ENCODE measurements at regions not wholly inside any gene's neighbourhood (a gene's known extent, or its start where the extent isn't known, plus 50 kb on each side); places are given as distances from the start of the nearest gene placed in this dataset.
A peak's percentile ranks its signal among the peaks of the same experiment; 100 is the strongest.
"Not testable (repeated sequence)": the region's sequence is repeated elsewhere in the genome, so short reads cannot be mapped to it uniquely, and the experiment has no call there.

GRCh38 chr9:115882911-115883310, 270.7 kb upstream of the PAPPA start:
- TF ChIP-seq CTCF (IDR thresholded peaks at IDR 0.05) (no peak), POLR2A (IDR thresholded peaks at IDR 0.05) (no peak)
- no peak overlapping the region for H3K4me3 ChIP-seq
- intact Hi-C loops (cut with DNase I; ENCODE audit: low total_unique reads) = no loop called here

GRCh38 chr9:115883467-115884329, 269.9 kb upstream of the PAPPA start:
- Histone ChIP-seq H3K27ac (no peak overlapping the region), H3K36me3 (no peaks in the 10 kb centered on the region), H3K27me3 (no peaks in the 10 kb centered on the region), H3K4me3 (no peak overlapping the region), H3K4me1 (no peaks in the 10 kb centered on the region), H3K9me3 (no peaks in the 10 kb centered on the region)
- peak; percentile 22 to 27 for DNase-seq
- intact Hi-C loops (cut with DNase I; ENCODE audit: low total_unique reads) = no loop called here
- TF ChIP-seq POLR2A (IDR thresholded peaks at IDR 0.05) = no peak
- TF ChIP-seq CTCF (IDR thresholded peaks at IDR 0.05) = peak; percentile 24 to 58 (median 46)

More at GRCh38 chr9:115882911-115883310, 270.7 kb upstream of the PAPPA start:
- Histone ChIP-seq H3K27me3 (no peaks in the 10 kb centered on the region), H3K4me1 (no peaks in the 10 kb centered on the region), H3K27ac (no peak overlapping the region), H3K36me3 (no peaks in the 10 kb centered on the region), H3K9me3 (no peaks in the 10 kb centered on the region)
- DNase-seq = no peak

GRCh38 chr9:115884846-115885245, 268.7 kb upstream of the PAPPA start:
- no peak for DNase-seq
- Histone ChIP-seq H3K9me3 (no peaks in the 10 kb centered on the region), H3K4me3 (no peak overlapping the region), H3K27ac (no peak overlapping the region), H3K27me3 (no peaks in the 10 kb centered on the region), H3K4me1 (no peaks in the 10 kb centered on the region), H3K36me3 (no peaks in the 10 kb centered on the region)
- TF ChIP-seq CTCF (IDR thresholded peaks at IDR 0.05) (no peak), POLR2A (IDR thresholded peaks at IDR 0.05) (no peak)
- intact Hi-C loops (cut with DNase I; ENCODE audit: low total_unique reads) = no loop called here

- no peak for DNase-seq
- Histone ChIP-seq H3K27ac (no peak overlapping the region), H3K4me1 (no peaks in the 10 kb centered on the region), H3K9me3 (no peaks in the 10 kb centered on the region), H3K36me3 (no peaks in the 10 kb centered on the region), H3K4me3 (no peak overlapping the region), H3K27me3 (no peaks in the 10 kb centered on the region)
- intact Hi-C loops (cut with DNase I; ENCODE audit: low total_unique reads) = no loop called here
- no peak for TF ChIP-seq POLR2A (IDR thresholded peaks at IDR 0.05)
- TF ChIP-seq CTCF (IDR thresholded peaks at IDR 0.05) = no peak
Observed at GRCh38 chr9:115888131-115888530, 265.5 kb upstream of the PAPPA start.

GRCh38 chr9:115891929-115892328, 261.7 kb upstream of the PAPPA start:
- Histone ChIP-seq H3K4me1 (no peaks in the 10 kb centered on the region), H3K27ac (no peak overlapping the region), H3K9me3 (no peaks in the 10 kb centered on the region), H3K4me3 (no peak overlapping the region), H3K36me3 (no peaks in the 10 kb centered on the region), H3K27me3 (no peaks in the 10 kb centered on the region)
- intact Hi-C loops (cut with DNase I; ENCODE audit: low total_unique reads) = no loop called here
- TF ChIP-seq POLR2A (IDR thresholded peaks at IDR 0.05) = no peak
- no peak for TF ChIP-seq CTCF (IDR thresholded peaks at IDR 0.05)
- DNase-seq = no peak

GRCh38 chr9:115898478-115898877, 255.1 kb upstream of the PAPPA start:
- H3K36me3 ChIP-seq; H3K4me3 ChIP-seq; DNase-seq; intact Hi-C loops (cut with DNase I; ENCODE audit: low total_unique reads); H3K9me3 ChIP-seq; H3K27me3 ChIP-seq; H3K27ac ChIP-seq; H3K4me1 ChIP-seq: not testable (repeated sequence)
